Fibroblast of gingiva (primary cell): ENCODE measurements at regions not wholly inside any gene's neighbourhood (a gene's known extent, or its start where the extent isn't known, plus 50 kb on each side); places are given as distances from the start of the nearest gene placed in this dataset.

Experiments used
- DNase-seq: peaks from one replicate; pipeline ENCODE4 v3.0.0-alpha.2; 2011; ENCODE audit warnings: low read depth

GRCh38 chr13:106172176-106172905 is 363.1 kb downstream of the EFNB2 start:
- DNase-seq = no peak

GRCh38 chr13:106163426-106163825 is 372.0 kb downstream of the EFNB2 start:
- no peak for DNase-seq

- no peak for DNase-seq
Observed at GRCh38 chr13:106161146-106161545, 374.3 kb downstream of the EFNB2 start.

GRCh38 chr13:106159295-106160195 is 375.9 kb downstream of the EFNB2 start:
- no peak for DNase-seq

GRCh38 chr13:106156468-106156867 is 379.0 kb downstream of the EFNB2 start:
- DNase-seq = peak; percentile 93

GRCh38 chr13:106155411-106155810 is 380.1 kb downstream of the EFNB2 start:
- DNase-seq = no peak

GRCh38 chr13:106153876-106154275 is 381.6 kb downstream of the EFNB2 start:
- no peak for DNase-seq

GRCh38 chr13:106153041-106153440 is 382.4 kb downstream of the EFNB2 start:
- no peak for DNase-seq

GRCh38 chr13:106152047-106152446 is 383.4 kb downstream of the EFNB2 start:
- DNase-seq = no peak

GRCh38 chr13:106151056-106151699 is 384.3 kb downstream of the EFNB2 start:
- peak; percentile 92 for DNase-seq

GRCh38 chr13:106145997-106146864 is 389.2 kb downstream of the EFNB2 start:
- no peak for DNase-seq

- DNase-seq = no peak
Observed at GRCh38 chr13:106145070-106145469, 390.4 kb downstream of the EFNB2 start.

- DNase-seq = no peak
Observed at GRCh38 chr13:106143930-106144709, 391.3 kb downstream of the EFNB2 start.

- DNase-seq = peak; percentile 86
Observed at GRCh38 chr13:106143392-106143791, 392.1 kb downstream of the EFNB2 start.

GRCh38 chr13:106140476-106140875 is 395.0 kb downstream of the EFNB2 start:
- DNase-seq = peak; percentile 53

GRCh38 chr13:106139942-106140341 is 395.5 kb downstream of the EFNB2 start:
- no peak for DNase-seq

GRCh38 chr13:106139377-106139776 is 396.1 kb downstream of the EFNB2 start:
- no peak for DNase-seq

GRCh38 chr13:106138620-106139019 is 396.8 kb downstream of the EFNB2 start:
- DNase-seq = no peak

GRCh38 chr13:106133025-106133424 is 402.4 kb downstream of the EFNB2 start:
- DNase-seq = peak; percentile 85

GRCh38 chr13:106132216-106132615 is 403.2 kb downstream of the EFNB2 start:
- DNase-seq = no peak

GRCh38 chr13:106129993-106130392 is 405.5 kb downstream of the EFNB2 start:
- no peak for DNase-seq
